ENCODE measurements at regions not wholly inside any gene's neighbourhood (a gene's known extent, or its start where the extent isn't known, plus 50 kb on each side); places are given as distances from the start of the nearest gene placed in this dataset.

DNA sequence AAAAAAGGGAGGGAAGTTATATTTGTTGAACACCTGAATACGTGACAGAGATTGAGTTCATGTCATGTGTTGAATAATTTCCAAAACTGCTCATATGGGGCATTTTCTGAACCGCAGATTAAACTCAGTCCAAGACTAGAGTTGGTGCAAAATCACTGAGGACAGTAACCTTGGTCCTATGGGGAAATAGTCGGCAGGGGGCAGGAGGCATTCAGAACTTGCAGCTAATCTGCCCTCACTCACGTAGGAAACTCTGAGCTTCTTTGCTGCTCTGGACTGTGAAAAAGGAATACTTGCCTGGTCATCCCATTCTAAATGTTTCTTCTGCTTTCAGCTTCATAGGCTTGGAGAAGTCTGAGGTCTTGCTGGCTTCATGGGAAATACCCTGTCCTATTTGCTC is 228.3 kb upstream of the ZP4 start:
- TF ChIP-seq POLR2A (IDR thresholded peaks at IDR 0.05) (no peak), EP300 (IDR thresholded peaks at IDR 0.05) (no peak), POLR2AphosphoS5 (IDR thresholded peaks at IDR 0.05) (no peak)
- TF ChIP-seq, protein P1, sequence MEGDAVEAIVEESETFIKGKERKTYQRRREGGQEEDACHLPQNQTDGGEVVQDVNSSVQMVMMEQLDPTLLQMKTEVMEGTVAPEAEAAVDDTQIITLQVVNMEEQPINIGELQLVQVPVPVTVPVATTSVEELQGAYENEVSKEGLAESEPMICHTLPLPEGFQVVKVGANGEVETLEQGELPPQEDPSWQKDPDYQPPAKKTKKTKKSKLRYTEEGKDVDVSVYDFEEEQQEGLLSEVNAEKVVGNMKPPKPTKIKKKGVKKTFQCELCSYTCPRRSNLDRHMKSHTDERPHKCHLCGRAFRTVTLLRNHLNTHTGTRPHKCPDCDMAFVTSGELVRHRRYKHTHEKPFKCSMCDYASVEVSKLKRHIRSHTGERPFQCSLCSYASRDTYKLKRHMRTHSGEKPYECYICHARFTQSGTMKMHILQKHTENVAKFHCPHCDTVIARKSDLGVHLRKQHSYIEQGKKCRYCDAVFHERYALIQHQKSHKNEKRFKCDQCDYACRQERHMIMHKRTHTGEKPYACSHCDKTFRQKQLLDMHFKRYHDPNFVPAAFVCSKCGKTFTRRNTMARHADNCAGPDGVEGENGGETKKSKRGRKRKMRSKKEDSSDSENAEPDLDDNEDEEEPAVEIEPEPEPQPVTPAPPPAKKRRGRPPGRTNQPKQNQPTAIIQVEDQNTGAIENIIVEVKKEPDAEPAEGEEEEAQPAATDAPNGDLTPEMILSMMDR (IDR thresholded peaks at IDR 0.05): no peak

Data from sigmoid colon (tissue), 4 donors.